ENCODE measurements at regions not wholly inside any gene's neighbourhood (a gene's known extent, or its start where the extent isn't known, plus 50 kb on each side); places are given as distances from the start of the nearest gene placed in this dataset.

- H3K4me1 ChIP-seq, result peaks cover 0 to 16% (median 8%) of the 10 kb centered on the region in 12 donors
- no peaks in the 10 kb centered on the region for H3K27me3 ChIP-seq
- no peaks in the 10 kb centered on the region for H3K36me3 ChIP-seq
- WGBS, 4 donors, result 80 to 96% (median 91%) methylated on average over 2 of the region's 2 CpGs
- H3K4me3 ChIP-seq, result no peak overlapping the region
- no peaks in the 10 kb centered on the region for H3K9me3 ChIP-seq
- ATAC-seq, result no peak
- no peak for DNase-seq
- intact Hi-C loops (cut with DNase I), result loop anchor here in 2 of 10 donors (10.0 kb wide), 1 partner anchor 160 kb away; no protein-coding TSS in a partner anchor
- TF ChIP-seq CTCF (IDR thresholded peaks at IDR 0.05) (no peak), POLR2A (IDR thresholded peaks at IDR 0.05) (no peak)
- no peak overlapping the region for H3K27ac ChIP-seq
These were observed 320.1 kb downstream of the PIK3C3 start for GRCh38 chr18:42275138-42275535.

GRCh38 chr18:42275949-42276730 is 321.1 kb downstream of the PIK3C3 start:
- no peak for TF ChIP-seq POLR2A (IDR thresholded peaks at IDR 0.05)
- TF ChIP-seq CTCF (IDR thresholded peaks at IDR 0.05), result no peak
- Histone ChIP-seq H3K27ac (no peak overlapping the region), H3K4me1 (peaks cover 0 to 16% (median 8%) of the 10 kb centered on the region in 12 donors), H3K27me3 (no peaks in the 10 kb centered on the region), H3K36me3 (no peaks in the 10 kb centered on the region), H3K4me3 (no peak overlapping the region), H3K9me3 (no peaks in the 10 kb centered on the region)
- intact Hi-C loops (cut with DNase I), result loop anchor here in 2 of 10 donors (10.0 kb wide), 1 partner anchor 161 kb away; no protein-coding TSS in a partner anchor
- DNase-seq (no peak), ATAC-seq (no peak)
- WGBS, 4 donors, result 55 to 67% (median 63%) methylated on average over 7 to 8 of the region's 8 CpGs

GRCh38 chr18:42281124-42281523 is 326.1 kb downstream of the PIK3C3 start:
- intact Hi-C loops (cut with DNase I), result no loop called here
- H3K27me3 ChIP-seq, result no peaks in the 10 kb centered on the region
- no peak overlapping the region for H3K4me3 ChIP-seq
- peaks cover 0 to 3% (median 0%) of the 10 kb centered on the region in 12 donors for H3K4me1 ChIP-seq
- H3K9me3 ChIP-seq, result no peaks in the 10 kb centered on the region
- ATAC-seq (no peak), DNase-seq (no peak)
- no peak for TF ChIP-seq POLR2A (IDR thresholded peaks at IDR 0.05)
- no peak for TF ChIP-seq CTCF (IDR thresholded peaks at IDR 0.05)
- H3K36me3 ChIP-seq, result no peaks in the 10 kb centered on the region
- H3K27ac ChIP-seq, result no peak overlapping the region

GRCh38 chr18:42281851-42282250 is 326.8 kb downstream of the PIK3C3 start:
- DNase-seq (no peak), ATAC-seq (no peak)
- no peak for TF ChIP-seq POLR2A (IDR thresholded peaks at IDR 0.05)
- no peak for TF ChIP-seq CTCF (IDR thresholded peaks at IDR 0.05)
- Histone ChIP-seq H3K4me3 (no peak overlapping the region), H3K27ac (no peak overlapping the region), H3K36me3 (no peaks in the 10 kb centered on the region), H3K4me1 (no peaks in the 10 kb centered on the region), H3K9me3 (no peaks in the 10 kb centered on the region), H3K27me3 (no peaks in the 10 kb centered on the region)
- intact Hi-C loops (cut with DNase I), result no loop called here

All from heart left ventricle (tissue), 16 donors.